HG03457 (cell line): ENCODE measurements at regions not wholly inside any gene's neighbourhood (a gene's known extent, or its start where the extent isn't known, plus 50 kb on each side); places are given as distances from the start of the nearest gene placed in this dataset.

Experiments
- ATAC-seq: cut with Tn5 transposase; IDR thresholded peaks from one replicate; pipeline ENCODE4 v1.9.1; 2021; ENCODE audit warnings: moderate number of reproducible peaks; ENCODE audit not compliant: unreplicated experiment

DNA sequence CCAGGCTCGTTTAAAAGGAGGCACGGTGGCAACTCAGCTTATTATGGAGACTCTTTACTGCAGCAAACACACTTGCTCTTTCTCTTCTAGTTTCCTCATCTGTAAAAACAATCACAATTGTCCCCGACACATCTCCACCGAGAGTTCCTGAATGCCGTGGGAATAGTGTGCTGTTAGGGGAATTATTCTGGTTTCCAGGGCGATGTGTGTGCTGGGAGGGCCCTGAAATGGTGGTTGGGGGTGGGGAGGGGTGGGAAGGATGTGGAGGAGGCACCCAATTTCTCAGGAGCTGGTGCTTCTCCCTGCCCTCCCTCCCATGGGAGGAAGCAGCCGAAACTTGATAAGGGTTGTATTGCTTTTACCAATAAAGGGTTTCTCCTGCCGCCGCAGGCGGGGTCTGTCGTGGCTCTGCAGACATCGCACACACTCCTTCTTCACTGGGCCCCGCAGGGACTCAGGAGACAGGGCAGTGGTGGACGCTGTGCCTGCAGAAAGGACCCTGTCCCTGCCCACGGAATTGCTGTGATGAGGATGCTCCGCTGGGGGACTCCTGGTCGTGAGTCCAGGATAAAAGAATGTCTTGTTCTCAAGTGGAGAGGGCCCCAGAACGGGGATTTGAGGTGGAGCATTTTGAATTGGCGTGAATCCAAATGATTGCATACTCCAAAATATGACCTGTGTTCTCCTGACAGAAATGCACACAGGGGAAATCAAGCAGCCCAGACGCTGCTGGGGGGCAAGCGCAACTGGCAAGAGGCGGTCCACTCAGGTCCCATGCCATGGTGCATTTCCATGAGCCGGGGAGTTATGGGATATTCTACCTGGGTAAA, 119.2 kb downstream of the ACKR3 start:
- no peak for ATAC-seq

DNA sequence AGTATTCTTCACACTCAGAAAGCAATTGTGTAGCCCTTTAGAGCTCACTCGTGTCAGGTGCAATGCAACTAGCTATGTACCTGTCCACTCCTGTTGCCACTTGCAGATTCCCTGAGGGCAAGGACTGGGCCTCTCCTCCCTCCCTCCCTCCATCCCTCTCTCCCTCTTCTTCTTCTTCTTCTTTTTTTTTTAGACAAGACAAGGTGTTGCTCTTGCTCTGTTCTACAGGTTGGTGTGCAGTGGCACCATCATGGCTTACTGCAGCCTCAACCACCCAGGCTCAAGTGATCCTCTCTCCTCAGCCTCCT, 119.7 kb downstream of the ACKR3 start:
- no peak for ATAC-seq

DNA sequence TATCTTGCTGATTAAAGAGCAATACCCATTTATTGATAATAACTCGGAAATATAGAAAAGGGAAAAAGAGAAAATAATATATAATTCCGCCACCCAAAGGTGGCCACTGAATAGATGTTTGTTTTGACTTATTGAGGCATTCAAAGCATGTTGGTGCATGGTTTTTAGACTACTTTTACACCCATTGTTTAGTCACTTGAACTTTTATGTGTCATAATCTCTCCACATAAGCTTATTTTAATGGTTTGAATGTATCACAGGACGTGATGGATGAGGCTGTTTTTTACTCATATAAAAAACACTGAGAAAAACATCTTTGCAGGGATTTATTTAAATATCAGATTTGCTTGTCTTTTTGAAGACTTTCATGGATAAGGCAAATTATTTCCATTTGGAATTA, 120.4 kb downstream of the ACKR3 start:
- no peak for ATAC-seq

DNA sequence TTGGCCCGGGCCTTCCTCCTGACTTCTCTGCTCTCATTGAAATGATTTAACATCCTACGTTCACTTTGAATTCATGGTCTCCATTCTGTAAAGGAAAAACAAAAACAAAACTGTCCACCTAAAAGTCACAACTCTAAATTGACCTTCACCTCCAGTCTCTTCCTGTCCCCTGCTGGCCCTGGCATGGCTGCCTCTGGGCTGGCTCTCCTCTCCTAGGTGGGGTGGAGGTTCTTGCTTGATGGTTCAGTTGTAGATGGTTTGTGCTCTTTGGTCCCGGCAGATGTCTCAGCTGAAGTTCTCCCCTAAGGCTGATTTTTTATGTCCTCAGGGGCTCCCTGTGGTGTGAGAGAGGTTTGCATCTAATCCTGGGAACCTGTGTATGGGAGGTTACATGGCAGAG, 121.1 kb downstream of the ACKR3 start:
- ATAC-seq: no peak

DNA sequence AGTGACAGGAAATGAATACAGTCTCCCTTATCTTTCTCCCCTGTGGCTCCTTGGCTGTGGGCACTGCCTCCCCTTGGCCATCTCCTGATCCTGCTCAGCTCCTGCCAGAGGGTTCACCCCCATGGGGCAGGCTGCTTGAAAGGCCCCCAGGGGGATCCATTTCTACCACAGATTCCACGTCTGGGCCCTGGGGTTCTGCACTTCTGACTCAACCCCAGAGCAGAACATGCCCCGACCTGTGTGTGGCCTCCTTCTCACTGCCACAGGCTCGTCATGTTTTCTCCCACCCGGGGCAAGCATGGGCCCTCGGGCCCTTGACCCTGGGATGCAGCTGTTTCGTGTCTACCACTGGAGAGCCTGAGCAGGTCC, 122.2 kb downstream of the ACKR3 start:
- no peak for ATAC-seq

DNA sequence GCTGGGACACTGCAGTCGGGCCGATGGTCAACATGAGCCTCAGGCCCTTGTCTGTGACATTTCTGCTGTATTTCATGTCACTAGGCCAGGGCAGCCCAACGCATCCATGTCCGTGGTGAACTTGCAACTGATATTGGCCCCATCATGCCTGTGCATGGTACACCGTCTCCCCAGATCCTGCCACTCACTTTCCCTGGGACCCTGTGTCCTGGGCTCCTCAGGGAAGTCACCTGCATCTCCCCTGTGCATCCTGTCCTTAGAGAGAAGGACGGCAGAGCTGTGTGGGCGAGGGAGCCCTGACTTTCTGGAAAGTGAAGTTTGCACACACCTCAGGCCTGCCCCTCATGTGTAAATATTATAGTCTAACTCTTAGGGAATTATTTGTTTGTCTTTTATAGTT, 123.3 kb downstream of the ACKR3 start:
- no peak for ATAC-seq

DNA sequence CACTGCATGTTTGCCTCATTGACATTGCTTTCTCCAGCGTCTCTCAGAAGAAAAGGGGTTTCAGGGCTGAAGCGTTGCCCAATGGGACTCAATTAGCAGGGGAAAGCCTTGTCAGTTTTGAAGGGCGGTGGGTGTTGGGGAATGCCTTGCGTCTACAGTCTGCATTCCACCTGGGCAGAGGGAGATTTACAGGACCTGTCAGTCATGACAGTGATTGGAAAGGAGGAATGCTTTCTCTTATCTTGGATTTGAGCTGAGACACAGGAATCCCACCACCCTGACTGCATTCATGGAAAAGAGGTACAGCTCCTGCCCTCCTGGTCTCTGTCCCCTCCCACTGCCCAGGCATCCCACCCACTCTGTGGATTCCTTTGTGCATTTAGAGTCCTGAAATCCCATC, 123.9 kb downstream of the ACKR3 start:
- ATAC-seq: no peak

DNA sequence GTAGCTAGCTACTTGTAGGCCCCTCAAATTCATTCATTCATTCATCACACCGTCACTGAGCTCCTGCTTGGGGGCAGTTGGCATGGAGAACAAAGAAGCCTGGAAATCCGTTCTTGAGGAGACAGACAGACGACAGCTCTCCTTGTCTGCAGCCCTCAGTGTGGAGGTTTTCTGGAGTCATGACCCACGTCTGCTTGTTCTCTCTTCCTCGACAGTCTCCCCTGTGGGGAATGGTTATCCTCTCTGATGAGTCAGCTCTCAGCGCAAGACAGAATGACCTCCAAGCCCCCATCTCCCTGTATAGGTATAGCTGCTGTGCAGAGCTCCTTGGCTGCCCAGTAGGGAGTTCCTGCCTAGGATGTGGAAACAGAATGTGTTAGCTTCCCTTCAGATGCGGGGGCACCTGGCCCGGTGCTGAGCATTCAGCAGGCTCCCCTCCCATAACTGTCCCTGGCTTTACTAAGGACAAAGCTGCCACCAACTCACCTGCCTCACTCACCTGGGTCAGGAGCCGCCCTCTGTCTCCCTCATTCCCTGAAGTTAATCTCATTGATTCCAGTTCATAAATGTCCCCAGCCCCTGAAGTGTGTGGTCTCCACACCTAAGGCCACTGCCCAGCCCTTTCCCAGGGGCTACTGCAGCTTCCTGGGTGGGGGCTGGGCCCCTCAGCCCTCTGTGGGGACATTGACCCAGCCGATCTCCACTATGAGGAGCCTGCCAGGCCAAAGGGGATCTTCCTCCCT, 124.7 kb downstream of the ACKR3 start:
- ATAC-seq: no peak

DNA sequence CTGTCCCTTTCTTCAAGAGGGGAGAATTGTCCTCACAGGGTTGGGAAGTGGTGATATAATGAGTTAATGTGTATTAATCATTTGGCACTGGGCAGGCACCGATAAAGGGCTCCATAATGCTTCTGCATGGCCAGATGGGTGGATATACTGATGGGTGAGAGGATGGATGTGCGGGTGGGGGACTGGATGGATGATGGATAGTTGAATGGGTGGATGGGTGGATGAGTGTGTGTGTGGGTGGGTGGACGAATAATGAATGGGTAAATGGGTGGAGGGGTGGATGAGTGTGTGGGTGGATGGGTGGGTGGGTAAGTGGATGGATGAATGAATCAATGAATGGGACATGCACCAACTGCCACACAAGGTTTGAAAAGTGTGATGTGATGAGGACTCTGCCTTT, 127.2 kb downstream of the ACKR3 start:
- ATAC-seq: no peak

DNA sequence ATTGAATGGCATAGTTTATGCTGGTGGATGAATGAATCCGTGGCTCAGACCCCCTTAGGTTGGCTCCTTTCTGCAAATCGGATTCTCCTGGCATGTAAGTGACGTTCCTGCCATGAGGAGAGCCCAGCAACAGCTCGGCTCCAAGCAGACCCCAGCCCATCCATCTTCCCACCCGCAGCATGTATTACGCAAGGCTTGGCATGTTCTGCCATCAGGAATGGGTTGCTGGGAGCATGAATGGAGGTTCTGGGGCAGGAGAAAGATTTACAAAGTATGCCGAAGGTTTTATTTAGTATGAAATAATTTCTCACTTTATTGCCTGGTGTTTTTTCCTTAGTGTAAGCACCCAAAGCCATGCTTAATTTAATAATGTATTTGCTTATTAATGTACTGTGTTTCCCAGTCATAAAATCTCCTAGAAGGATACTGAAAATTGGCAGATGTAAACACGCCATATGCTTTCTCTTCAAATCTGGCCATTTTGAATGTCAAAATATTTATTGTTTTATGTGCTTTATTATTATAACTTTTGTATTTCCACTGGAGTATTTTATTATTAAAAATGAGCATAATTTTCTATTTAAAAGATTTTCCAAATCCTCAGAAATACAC, 128.5 kb downstream of the ACKR3 start:
- no peak for ATAC-seq

DNA sequence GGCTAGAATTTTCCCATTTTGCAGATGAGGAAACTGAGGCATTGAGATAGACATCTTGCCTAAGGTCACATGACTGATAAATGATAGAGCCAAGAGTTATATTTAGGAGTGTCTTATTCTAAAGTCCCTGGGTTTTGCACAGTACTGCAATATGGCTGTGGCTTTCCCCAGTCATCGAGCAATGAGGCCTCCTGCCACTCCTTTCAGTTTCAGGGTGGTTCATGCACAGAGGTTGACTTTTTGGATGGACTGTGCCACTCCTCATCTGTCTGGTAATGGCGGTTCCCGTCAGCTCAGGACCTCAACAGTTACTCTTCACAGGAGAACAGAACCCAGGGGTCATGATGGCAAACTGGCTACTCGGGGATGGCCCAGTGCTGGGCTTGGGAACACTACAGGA, 131.1 kb downstream of the ACKR3 start:
- ATAC-seq: no peak

DNA sequence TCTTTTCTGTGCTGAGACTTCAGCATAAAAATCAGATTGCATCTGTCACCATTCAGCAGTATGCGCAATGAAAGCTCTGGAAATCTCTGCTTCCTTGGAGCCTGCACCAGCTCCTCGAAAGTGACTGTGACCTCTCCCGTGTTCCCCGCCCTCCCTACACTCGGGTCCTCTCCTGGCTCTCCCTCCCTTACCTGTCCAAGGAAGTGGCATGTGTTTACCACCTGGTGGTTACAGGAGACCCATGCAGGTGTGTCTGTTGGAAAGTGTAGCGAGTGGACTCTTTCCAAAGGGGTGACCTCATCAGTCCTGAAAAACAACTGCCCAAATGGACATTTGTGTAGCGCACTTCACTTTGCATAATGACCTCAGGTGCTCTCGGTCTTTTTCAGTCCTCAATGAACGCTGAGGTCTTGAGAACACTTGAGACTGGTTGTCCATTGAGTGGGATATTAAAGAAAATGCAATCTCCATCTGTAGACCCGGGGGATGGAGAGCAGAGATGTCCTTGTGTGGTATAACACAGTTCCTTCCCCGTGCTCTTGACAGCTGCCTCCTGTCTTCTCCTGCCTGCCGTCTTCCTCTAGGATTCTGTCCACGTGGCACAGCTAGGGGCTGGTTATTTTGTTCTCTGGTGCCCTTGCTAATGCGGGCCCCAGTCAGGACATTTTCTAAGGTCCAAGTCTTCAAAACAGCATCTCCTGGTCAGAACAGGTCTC, 133.2 kb downstream of the ACKR3 start:
- ATAC-seq: no peak

DNA sequence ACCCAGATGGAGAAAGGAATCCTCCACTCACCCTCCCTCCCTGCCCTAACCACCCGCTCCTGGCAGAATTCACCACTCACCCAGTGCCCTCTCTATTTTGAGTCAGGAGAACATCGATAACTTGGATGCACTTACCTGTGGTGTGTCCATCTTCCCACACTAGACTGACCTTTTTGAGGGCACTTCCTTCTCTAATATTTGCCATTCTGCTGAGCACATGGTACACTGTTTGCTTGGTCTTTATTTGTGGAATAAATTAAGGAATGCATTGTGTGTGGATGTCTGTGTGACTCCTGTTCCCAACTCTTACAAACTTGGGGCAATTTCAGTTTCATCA, 133.7 kb downstream of the ACKR3 start:
- no peak for ATAC-seq

DNA sequence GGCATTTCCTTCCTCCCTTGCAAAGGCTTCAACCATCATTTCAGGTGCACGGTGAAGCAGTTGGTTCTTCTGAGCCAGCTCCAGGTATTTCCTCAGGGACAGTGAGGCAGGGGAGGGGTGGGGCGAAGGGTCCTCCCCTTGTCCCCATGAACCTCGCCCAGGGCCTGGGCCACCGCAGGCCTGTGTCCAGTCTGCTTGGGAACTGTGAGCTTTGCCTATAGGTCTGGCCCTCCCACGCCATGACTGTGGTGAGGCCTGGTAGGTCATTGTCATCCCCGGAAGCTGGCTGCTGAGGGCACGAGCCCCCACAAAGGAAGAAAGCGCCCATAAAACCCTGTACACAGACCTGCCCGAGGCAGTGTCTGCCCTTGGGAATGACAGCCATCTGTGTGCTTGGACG, 134.3 kb downstream of the ACKR3 start:
- no peak for ATAC-seq

DNA sequence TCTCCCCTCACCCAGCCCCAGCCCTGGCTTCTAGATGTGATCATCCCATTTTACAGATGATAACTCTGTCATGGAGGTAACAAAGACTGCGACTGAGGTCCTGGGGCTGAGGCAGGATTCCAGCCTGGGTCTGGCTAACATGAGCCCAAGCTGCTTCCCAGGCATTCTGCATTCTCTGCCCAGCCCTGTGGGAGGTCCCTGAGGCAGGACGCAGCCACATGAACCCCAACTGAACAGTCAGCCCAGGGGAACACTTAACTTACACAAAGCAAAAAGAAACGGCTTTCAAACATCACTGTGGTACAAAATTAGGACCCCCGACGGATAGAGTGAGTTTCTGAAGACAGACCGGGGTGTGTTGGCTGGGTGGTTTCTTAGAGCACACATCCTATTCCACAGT, 135.3 kb downstream of the ACKR3 start:
- no peak for ATAC-seq

DNA sequence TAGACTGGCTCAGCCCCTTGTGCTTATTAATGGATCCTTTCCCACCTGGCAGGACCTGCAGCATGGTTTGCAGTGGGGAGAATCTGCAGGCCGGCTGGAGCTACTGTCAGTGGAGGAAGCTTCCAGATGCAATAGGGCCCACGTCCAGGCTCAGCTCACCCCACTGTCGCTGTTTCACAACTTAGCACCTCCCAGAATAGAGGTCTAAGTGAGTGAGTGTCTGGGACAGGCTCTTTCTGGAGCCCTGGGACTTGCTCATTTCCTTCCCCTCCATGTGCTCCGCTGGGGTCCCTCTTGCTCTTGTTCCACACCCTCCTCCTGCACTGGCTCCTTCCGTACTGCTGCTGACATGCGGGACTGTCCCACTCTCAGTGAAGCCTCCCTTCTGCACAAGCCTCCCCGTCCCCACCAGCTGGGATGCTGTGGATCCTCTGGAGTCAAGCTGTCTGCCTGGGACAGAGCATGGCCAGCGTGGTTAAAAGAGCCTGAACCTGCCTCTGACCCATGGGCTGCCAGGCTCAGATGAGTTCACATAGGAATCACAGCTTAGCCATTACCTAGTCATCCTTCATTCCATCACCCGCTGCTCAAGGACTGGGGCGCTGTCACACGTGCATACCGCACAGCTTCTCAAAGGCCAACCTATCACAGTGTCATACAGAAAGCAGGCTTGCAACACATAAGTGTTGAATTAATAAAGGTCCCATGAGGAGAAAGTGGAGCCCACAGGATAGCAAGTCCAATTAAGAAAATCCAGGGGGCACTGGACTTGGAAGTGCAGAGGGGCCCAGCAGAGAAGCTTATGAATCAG, 135.9 kb downstream of the ACKR3 start:
- ATAC-seq: no peak

DNA sequence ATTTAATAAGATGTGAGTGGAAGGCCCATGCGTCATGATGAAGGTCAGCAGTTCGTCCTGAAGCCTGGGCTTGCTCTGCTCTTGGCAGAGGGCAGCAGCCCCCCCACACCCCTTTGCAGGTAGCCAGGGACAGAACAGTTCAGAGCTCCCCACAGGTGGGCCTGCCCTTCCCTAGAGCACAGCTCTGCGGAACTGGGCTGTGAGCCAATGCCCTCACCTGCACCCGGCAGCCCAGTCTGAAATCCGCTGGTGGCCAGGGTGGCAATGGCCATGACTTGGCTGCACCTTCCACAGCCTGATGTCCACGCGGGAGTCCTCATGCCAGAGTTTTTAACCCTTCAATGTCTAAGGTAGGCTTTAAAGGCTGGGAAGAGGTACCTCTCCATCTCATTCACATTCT, 136.7 kb downstream of the ACKR3 start:
- no peak for ATAC-seq

DNA sequence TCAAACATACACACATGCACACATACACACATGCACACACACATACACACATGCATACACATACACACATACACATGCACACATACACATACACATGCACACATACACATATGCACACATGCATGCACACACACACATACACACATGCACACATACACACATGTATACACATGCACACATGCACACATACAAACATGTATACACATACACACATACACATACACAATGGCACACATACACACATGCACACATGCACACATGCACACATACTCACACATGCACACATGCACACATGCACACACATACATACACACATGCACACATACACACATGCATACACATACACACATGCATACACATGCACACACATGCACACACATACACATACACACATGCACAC, 137.2 kb downstream of the ACKR3 start:
- ATAC-seq: no peak

DNA sequence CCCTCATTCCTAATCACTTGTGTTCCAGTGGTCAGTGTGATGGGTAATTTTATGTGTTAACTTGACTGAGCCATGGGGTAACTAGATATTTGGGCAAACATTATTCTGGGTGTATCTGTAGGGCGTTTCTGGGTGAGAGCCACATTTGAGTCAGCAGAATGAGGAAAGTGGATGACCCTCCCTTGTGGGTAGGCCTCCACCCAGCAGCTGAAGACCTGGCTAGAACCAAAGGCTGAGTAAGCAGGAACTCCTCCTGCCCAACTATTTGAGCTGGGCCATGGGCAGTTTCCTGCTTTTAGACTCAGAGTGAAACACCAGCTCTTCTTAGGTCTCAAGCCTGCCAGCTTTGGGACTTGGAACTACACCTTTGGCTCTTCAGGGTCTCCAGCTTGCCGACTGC, 141.8 kb downstream of the ACKR3 start:
- ATAC-seq: no peak

DNA sequence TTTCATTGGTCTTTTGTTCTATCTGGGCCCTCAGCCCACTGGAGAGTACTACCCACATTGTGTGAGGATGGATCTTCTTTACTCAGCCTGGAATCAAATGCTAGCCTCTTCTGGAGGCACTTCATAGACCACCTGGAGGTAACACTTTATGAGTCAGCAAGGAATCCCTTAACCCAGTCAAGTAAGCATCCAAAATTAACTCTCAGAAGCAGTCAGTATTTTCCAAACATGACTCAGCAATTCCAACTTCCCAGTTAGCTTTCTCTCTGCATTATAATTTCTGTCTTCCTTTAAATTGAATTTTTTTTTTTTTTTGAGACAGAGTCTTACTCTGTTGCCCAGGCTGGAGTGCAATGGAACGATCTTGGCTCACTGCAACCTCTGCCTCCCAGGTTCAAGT, 142.7 kb downstream of the ACKR3 start:
- no peak for ATAC-seq
